Activated CD8-positive, alpha-beta memory T cell treated with anti-CD3 and anti-CD28 coated beads for 1 hour (primary cell): ENCODE measurements at regions not wholly inside any gene's neighbourhood (a gene's known extent, or its start where the extent isn't known, plus 50 kb on each side); places are given as distances from the start of the nearest gene placed in this dataset.

Source experiments
- DNase-seq, 2 donors: peaks; one replicate each; pipeline ENCODE4 v3.0.0-alpha.2; 2020; ENCODE audit warnings: low read depth in 1 of 2; ENCODE audit errors: extremely low read depth in 1 of 2

- no peak for DNase-seq
These were observed 55.2 kb upstream of the IL12B start for GRCh38 chr5:159385536-159385935.

GRCh38 chr5:159386028-159386711 lies 55.9 kb upstream of the IL12B start:
- no peak for DNase-seq

- DNase-seq, result no peak
These were observed 62.6 kb upstream of the IL12B start for GRCh38 chr5:159392871-159393270.

- DNase-seq, result no peak
These were observed 63.6 kb upstream of the IL12B start for GRCh38 chr5:159393854-159394274.

GRCh38 chr5:159395202-159395601 lies 64.9 kb upstream of the IL12B start:
- DNase-seq, result no peak

GRCh38 chr5:159398936-159399335 lies 68.6 kb upstream of the IL12B start:
- no peak for DNase-seq

GRCh38 chr5:159400476-159400875 lies 70.2 kb upstream of the IL12B start:
- DNase-seq, result no peak

- DNase-seq, result no peak
These were observed 72.0 kb upstream of the IL12B start for GRCh38 chr5:159402311-159402710.

GRCh38 chr5:159402856-159403255 lies 72.6 kb upstream of the IL12B start:
- no peak for DNase-seq

GRCh38 chr5:159403906-159404681 lies 73.8 kb upstream of the IL12B start:
- DNase-seq, result no peak

GRCh38 chr5:159405611-159406031 lies 75.3 kb upstream of the IL12B start:
- no peak for DNase-seq

GRCh38 chr5:159406571-159406970 lies 76.3 kb upstream of the IL12B start:
- no peak for DNase-seq

- no peak for DNase-seq
These were observed 79.5 kb upstream of the IL12B start for GRCh38 chr5:159409801-159410200.

- no peak for DNase-seq
These were observed 80.2 kb upstream of the IL12B start for GRCh38 chr5:159410480-159410879.

- no peak for DNase-seq
These were observed 80.8 kb upstream of the IL12B start for GRCh38 chr5:159411115-159411514.

GRCh38 chr5:159412284-159413046 lies 82.2 kb upstream of the IL12B start:
- peak; percentile 34 to 48 for DNase-seq

- DNase-seq, result no peak
These were observed 83.7 kb upstream of the IL12B start for GRCh38 chr5:159414021-159414420.

- DNase-seq, result no peak
These were observed 85.1 kb upstream of the IL12B start for GRCh38 chr5:159415301-159415937.

- DNase-seq, result no peak
These were observed 86.2 kb upstream of the IL12B start for GRCh38 chr5:159416438-159416837.

- DNase-seq, result no peak
These were observed 86.9 kb upstream of the IL12B start for GRCh38 chr5:159417170-159417569.

- no peak for DNase-seq
These were observed 89.3 kb upstream of the IL12B start for GRCh38 chr5:159419576-159419975.
